Suppressor macrophage (primary cell): ENCODE measurements at regions not wholly inside any gene's neighbourhood (a gene's known extent, or its start where the extent isn't known, plus 50 kb on each side); places are given as distances from the start of the nearest gene placed in this dataset.
A peak's percentile ranks its signal among the peaks of the same experiment; 100 is the strongest.
"Not testable (repeated sequence)": the region's sequence is repeated elsewhere in the genome, so short reads cannot be mapped to it uniquely, and the experiment has no call there.

Source experiments
- DNase-seq, 4 experiments: peaks; one replicate each; pipeline ENCODE4 v3.0.0-alpha.2; 2020 to 2022

DNA sequence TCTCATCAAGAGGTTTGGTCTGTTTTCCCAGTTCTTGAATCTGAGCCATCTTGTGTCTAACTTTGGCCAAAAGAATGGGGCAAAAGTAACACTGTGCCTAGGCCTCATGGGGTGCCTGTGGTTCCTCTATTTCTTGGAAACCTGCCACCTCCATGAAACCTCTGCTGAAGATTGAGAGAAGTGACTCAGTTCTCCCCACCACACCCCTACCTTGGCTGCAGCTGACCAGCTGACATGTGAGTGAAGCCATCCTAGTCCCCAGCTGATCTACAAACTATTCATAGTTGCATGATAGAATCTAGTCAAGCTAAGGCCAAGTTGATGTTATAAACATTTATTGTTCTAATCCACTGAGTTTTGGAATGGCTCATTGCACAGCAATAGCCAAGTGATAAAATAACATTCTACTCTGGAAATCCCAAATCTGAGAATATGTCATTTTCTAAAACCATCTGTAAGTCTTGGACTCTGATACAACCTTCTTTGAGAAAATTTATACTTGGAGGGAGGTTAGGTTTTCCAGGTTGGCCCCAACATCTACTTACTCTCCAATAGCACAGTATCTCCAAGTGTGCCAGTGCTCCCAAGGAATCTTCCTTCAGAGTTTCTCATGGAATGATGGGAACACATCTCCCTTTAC, 107.0 kb upstream of the SMLR1 start:
- DNase-seq = no peak

DNA sequence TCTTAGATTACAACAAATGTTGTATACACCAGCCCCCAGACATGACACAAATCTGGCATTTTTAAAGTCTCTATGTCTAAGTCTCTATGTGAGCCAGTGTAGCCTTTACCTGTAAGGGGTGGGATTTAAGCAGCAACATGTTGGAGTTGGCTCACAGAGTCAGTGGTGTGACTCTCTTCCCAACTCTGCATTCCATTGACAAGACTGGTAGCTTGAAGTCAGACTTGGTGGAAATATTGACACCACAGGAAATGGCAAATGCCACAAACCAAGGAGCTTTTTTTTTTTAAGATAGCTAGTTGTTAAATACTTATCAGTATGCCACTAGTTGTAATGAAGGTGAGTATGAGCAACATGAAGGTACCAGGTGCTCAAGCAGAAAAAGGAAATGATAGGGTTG, 103.1 kb upstream of the SMLR1 start:
- no peak for DNase-seq

- DNase-seq = no peak
These were observed 101.7 kb upstream of the SMLR1 start for GRCh38 chr6:130725551-130725950.

- DNase-seq = not testable (repeated sequence)
These were observed 99.1 kb upstream of the SMLR1 start for GRCh38 chr6:130728064-130728463.

DNA sequence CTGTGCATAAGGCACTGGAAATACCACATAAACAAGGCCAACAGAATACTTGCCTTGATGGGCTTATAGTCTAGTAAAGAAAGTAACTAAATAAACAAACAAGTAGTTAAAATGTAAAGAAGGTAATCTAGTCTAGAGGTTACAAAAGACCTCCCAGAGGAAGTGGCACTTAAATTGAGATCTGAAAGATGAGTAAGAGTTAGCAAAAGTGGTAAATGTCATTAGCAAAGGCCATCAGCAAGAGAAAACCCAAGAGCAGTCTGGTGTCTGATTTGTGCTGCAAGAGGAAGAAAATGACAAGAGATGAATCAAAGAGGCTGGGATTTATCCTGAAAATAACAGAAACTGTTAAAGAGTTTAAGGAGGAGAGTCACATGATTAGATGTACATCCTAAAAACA, 96.6 kb upstream of the SMLR1 start:
- no peak for DNase-seq

- DNase-seq = no peak
These were observed 93.0 kb upstream of the SMLR1 start for GRCh38 chr6:130734161-130734560.

- DNase-seq = no peak
These were observed 86.9 kb upstream of the SMLR1 start for GRCh38 chr6:130740308-130740707.

- DNase-seq = no peak
These were observed 85.0 kb upstream of the SMLR1 start for GRCh38 chr6:130742131-130742681.

DNA sequence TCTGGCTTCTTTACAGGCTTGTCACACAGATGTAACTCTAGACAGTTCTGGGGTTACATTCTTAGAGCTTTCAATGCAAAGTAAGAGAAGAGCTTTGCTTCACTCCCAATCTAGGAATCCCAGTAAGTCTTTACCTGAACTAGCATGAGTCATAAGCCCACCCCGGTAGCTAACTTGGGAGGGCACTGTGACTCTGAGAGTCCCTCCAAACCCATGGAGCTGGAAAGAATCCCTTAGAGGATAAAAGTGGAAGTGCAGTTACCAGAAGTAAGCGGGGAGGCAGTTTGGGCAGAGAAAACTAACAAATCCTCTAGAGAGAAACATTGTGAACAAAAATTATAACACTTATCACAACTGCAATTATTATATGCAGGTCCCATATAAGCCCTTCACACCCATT, 84.0 kb upstream of the SMLR1 start:
- DNase-seq = no peak

DNA sequence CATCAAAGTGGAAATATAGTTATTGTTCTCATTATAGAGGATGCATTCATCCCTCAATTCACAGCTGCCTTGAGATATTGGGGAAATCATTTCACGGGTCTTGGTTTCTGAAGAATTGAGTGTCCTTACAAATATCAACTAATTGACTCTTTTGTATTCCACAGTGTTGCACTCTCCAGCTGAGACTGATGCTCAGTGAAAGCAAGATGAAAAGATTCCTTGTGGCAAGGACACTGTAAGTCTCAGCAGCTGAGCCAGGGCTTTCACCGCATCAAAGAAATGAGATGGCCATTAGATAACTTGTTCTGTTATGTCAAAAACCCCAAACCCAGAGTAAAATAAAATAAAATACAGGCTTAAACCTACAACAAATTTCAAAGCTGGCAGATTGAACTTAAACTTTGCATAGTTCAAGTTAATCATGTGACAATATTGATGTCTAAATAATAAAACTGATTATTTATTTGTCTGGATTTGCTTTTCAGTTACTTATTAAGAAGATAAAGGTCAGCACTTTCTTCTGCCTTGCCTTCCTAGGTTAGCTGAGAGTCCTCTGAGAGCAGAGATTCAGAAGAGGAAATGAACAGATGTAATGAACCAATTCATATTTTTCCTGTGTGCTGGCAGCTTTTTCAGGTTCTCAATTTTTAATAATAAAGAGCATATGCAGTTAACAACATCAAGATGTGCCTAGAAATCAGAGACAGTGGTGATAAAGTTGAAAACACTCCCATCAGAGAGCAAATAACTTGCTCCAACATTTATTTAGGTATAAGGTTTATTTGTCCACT, 82.4 kb upstream of the SMLR1 start:
- DNase-seq = no peak

DNA sequence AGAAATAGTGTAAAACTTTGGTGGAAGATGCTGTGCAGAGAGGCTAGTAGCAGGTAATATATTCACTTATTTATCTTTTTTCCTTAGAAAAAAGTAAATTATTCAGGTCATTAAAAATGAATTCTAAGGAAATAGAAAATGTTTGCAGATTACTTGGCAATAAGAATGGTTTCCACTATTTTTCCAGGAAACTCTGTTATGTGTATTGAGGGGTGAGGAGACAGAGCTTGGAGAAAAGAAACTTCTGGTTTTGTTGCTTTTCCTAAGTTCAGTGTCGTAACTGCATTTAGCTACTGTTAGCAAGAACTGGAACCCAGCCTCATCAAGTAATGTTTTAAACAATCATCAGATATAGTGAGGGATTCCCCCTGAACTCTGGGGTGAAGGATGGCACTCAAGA, 79.2 kb upstream of the SMLR1 start:
- DNase-seq = no peak

DNA sequence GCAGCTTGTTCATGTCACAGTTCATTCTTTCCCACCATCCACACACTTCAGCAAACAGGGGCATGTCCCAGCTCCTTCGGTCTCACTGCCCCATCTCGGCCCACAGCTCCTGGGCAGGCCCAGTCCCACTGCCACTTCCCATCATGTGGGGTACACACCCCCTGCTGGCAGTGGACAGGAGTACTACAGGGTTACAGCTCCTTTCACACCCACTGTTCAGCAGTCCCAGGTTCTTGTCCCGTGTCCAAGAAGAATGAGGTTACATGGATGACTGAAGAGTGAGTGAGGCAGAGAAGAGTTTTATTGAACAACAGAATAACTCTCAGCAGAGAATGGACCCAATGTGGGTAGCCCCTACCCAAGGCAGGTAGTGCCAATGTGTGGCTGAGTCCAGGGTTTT, 77.8 kb upstream of the SMLR1 start:
- DNase-seq = no peak

- DNase-seq = no peak
These were observed 74.9 kb upstream of the SMLR1 start for GRCh38 chr6:130752267-130752666.

DNA sequence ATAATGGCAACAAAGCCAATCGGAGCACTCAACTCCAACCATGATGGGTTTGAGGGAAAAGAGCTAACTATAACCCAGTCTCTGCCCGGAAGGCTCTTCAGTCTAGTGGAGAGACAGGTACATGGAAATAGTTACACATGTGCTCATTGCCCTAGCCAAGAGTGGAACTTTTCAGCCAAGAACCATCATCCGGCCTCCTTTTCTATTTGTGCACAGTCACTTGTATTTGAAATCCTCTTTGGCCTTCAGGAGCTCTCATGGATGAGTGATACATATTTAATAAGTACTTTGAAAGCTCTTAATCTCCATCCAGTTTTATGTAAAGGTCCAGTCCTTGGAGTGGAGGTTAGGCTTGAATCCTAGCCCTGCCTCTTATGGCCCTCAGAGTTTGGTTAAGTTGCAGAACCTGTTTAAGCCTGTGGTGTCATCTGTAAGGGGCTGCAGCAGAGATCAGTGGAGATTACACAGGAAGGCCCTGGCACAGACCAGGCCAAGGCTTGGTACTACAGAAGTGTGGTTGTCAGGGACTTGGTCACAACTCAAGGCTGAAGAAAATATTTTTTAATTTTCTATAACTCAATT, 72.3 kb upstream of the SMLR1 start:
- no peak for DNase-seq

- DNase-seq = no peak
These were observed 71.7 kb upstream of the SMLR1 start for GRCh38 chr6:130755368-130756034.

DNA sequence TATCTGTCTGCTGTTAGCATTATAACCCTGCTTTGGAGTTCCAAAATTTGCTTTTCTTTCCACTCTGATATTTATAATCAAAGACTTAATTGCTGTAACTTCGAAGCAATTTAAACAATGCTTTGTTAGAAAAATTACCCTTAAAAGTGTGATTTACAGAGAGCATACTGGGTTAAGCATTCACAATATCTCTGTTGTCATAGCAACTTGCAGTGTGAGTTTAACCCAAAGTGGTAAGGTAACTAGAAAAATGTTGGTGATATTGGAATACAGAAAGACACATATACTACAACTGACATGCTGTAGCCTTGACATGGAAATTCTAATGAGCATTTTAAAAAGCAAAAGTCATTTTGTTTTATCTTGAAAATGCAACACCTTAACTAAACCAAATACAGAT, 70.4 kb upstream of the SMLR1 start:
- no peak for DNase-seq

- no peak for DNase-seq
These were observed 68.4 kb upstream of the SMLR1 start for GRCh38 chr6:130758813-130759212.

DNA sequence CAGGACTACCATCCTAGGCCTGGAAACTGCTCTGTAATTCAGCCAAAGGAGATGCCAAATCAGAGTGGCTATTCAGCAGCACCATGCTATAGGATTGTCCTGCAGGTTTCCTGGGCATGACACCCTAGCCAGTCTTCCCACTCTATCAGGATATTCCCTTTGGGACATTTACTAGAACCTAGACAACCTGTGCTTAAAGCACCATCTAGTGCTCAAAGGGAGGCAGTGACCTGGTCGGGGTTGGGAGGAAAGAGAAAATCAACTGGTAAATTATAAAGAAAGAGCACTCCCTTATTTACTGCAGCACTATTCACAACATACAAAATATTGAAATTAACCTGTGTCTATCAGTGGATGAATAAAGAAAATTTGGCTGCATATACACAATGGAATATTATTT, 67.2 kb upstream of the SMLR1 start:
- peak in 2 of 4 experiments; percentile 7 to 15 for DNase-seq

DNA sequence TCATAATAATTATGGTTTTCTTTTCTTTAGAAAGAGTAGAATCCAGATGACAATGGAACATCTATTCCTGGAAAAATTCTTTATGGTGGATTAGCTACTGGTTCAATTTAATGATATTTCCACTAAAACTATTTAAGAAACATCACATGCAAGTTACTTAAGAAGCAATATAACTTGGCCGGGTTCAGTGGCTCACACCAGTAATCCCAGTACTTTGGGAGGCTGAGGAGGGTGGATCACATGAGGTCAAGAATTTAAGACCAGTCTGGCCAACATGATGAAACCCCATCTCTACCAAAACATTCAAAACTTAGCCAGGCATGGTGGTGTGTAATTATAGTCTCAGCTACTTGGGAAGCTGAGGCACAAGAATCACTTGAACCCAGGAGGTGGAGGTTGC, 65.9 kb upstream of the SMLR1 start:
- no peak for DNase-seq

DNA sequence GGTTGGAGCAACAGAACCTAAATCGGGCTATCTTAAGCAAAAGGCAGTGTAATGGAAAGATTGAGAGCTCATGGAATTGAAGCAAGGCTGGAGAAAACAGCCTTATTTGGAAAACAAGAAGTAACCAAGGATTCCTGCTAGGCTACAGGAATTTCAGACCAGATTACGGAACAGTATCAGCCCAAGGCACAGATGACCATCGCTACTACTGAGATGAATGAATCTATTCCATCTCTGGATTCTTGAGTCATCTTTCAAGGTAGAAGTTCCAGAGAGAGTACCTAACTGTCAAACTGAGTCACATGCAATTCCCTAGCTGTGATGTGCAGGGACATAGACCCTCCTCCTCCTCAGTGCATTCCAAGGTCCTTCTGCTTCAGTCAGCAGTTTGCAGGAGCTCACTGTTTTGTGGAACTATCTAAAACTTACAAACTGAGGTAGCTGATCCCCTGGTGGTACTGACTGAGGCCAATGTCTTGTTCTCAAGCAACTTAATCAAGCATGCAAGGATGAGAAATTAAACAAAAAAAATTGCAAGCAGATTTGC, 62.0 kb upstream of the SMLR1 start:
- DNase-seq = no peak

- no peak for DNase-seq
These were observed 60.7 kb upstream of the SMLR1 start for GRCh38 chr6:130766239-130767144.

- DNase-seq = no peak
These were observed 57.3 kb upstream of the SMLR1 start for GRCh38 chr6:130769861-130770260.
